Vagina (tissue), 2 donors: ENCODE measurements at regions not wholly inside any gene's neighbourhood (a gene's known extent, or its start where the extent isn't known, plus 50 kb on each side); places are given as distances from the start of the nearest gene placed in this dataset.

Experiments used
- DNase-seq, 2 donors: peaks; one replicate each; pipeline ENCODE4 v3.0.0-alpha.2; 2017; ENCODE audit errors: extremely low spot score in 2 of 2
- H3K27ac ChIP-seq: fragments of 200-600 bp; sonication (generic); one replicate; pipeline ENCODE4 v1.5.1; 2019
- H3K27me3 ChIP-seq: fragments of 200-600 bp; sonication (generic); one replicate; pipeline ENCODE4 v1.5.1; 2019
- H3K36me3 ChIP-seq, 2 donors: fragments of 200-600 bp; sonication (generic); one replicate each; pipeline ENCODE4 v1.5.1; 2017 to 2019
- H3K4me1 ChIP-seq: fragments of 200-600 bp; sonication (generic); one replicate; pipeline ENCODE4 v1.5.1; 2019
- H3K4me3 ChIP-seq, 2 donors: fragments of 200-600 bp; sonication (generic); 1 replicate in 1 of 2; 2 replicates in 1 of 2; pipeline ENCODE4 v1.5.1; 2016 to 2019
- H3K9me3 ChIP-seq: fragments of 200-600 bp; sonication (generic); one replicate; pipeline ENCODE4 v1.5.1; 2019
- CTCF ChIP-seq, 3 experiments: fragments of 450-650 bp in 2 of 3; fragments of 200-600 bp in 1 of 3; sonication (generic) in 1 of 3; IDR thresholded peaks; one replicate each; pipeline ENCODE4 v1.5.1; 2017 to 2019; ENCODE audit warnings: antibody characterized with exemption in 3 of 3, mild to moderate bottlenecking in 2 of 3, moderate library complexity in 2 of 3
- POLR2A ChIP-seq, 2 donors: fragments of 450-650 bp; IDR thresholded peaks; one replicate each; pipeline ENCODE4 v1.6.1; 2017; ENCODE audit warnings: antibody characterized with exemption in 2 of 2, mild to moderate bottlenecking in 2 of 2, moderate library complexity in 2 of 2
- POLR2AphosphoS5 ChIP-seq, 2 donors: sonication (generic); formaldehyde crosslinking; IDR thresholded peaks; one replicate each; pipeline ENCODE4 v1.9.0; 2017; ENCODE audit warnings: antibody characterized with exemption in 2 of 2, mild to moderate bottlenecking in 2 of 2, low read depth in 1 of 2; ENCODE audit not compliant: insufficient read depth in 1 of 2
- intact Hi-C: fragments of 100-400 bp; cut with DNase I; formaldehyde crosslinking; loops from one replicate; pipeline ENCODE4 v1.15.1; 2023

DNA sequence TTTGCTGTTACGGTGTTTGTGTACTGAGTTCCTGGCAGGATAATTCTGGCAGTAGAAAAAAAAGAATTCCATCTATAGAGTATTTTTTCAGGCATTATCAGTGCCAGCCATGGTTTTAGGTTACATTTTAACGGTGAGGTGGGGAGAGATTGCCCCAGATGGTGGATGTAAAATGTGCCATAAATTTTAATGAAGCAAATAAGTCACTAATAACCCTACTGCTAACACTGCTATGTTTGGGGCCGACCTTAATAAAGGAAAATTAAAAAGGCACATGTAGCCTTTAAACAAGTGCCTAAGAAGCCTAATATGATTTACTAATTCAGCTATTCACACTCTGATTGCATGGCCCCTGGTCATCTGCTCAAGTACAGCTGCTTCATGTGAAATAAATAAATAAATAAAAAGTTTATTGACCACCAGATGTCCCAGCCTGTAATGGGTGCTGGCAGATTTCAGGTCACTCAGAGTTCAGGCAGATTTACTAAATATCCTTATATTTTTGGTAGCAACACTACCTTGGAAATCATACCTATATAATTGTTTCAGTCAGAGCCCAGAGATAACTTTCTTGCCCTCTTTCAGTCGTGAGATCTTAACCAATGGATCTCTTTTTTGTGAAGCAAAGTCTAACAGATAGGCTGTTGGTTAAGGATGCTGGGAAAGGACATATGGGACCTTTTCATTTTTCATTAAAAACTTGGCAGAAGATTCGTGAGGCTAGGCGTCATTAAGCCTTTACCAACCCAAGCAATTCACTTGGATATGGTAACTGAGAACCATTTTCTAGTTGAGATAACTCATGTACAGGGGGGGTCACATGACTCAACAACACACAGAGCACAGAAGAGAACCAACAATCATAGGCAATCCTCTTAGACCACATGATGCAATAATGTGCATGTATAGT is 495.0 kb upstream of the NRSN1 start:
- H3K36me3 ChIP-seq, result no peaks in the 10 kb centered on the region

GRCh38 chr6:23633996-23634395 is 492.0 kb upstream of the NRSN1 start:
- Histone ChIP-seq H3K27ac (no peak overlapping the region), H3K4me3 (no peak overlapping the region), H3K27me3 (no peaks in the 10 kb centered on the region), H3K9me3 (no peaks in the 10 kb centered on the region), H3K4me1 (no peaks in the 10 kb centered on the region), H3K36me3 (no peaks in the 10 kb centered on the region)
- no peak for TF ChIP-seq POLR2A (IDR thresholded peaks at IDR 0.05)
- no peak for TF ChIP-seq CTCF (IDR thresholded peaks at IDR 0.05)
- TF ChIP-seq POLR2AphosphoS5 (IDR thresholded peaks at IDR 0.05; ENCODE audit: insufficient read depth in 1 of 2, low read depth in 1 of 2), result no peak
- DNase-seq, result no peak
- intact Hi-C loops, result no loop called here

More for the DNA sequence above, 495.0 kb upstream of the NRSN1 start:
- Histone ChIP-seq H3K27me3 (no peaks in the 10 kb centered on the region), H3K27ac (no peak overlapping the region), H3K4me1 (no peaks in the 10 kb centered on the region), H3K9me3 (no peaks in the 10 kb centered on the region), H3K4me3 (no peak overlapping the region)
- no peak for DNase-seq
- no peak for TF ChIP-seq CTCF (IDR thresholded peaks at IDR 0.05)
- no peak for TF ChIP-seq POLR2A (IDR thresholded peaks at IDR 0.05)
- TF ChIP-seq POLR2AphosphoS5 (IDR thresholded peaks at IDR 0.05; ENCODE audit: insufficient read depth in 1 of 2, low read depth in 1 of 2), result no peak
- intact Hi-C loops, result no loop called here

DNA sequence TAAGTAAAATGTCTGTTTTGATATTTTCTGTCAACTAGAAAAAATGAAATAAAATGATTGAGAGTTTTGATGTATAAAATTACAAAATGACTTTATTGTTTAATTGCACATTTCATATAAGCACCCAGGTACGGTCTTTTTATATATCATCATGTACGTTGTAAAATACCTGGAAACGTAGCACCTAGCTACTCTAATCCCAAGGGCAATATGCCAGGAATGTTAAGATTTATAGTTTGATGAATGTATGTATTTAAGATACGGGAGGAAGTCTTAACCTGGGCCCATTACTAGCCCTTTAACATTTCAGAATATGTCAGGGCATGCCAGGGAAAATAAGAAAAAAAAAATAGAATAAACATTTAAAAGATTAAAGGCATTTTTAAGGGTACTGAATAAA is 490.9 kb upstream of the NRSN1 start:
- H3K36me3 ChIP-seq, result no peaks in the 10 kb centered on the region
- TF ChIP-seq CTCF (IDR thresholded peaks at IDR 0.05) (no peak), POLR2AphosphoS5 (IDR thresholded peaks at IDR 0.05; ENCODE audit: insufficient read depth in 1 of 2, low read depth in 1 of 2) (no peak), POLR2A (IDR thresholded peaks at IDR 0.05) (no peak)
- no peak for DNase-seq
- no peak overlapping the region for H3K4me3 ChIP-seq
- H3K27ac ChIP-seq, result no peak overlapping the region
- H3K9me3 ChIP-seq, result no peaks in the 10 kb centered on the region
- intact Hi-C loops, result no loop called here
- no peaks in the 10 kb centered on the region for H3K27me3 ChIP-seq
- no peaks in the 10 kb centered on the region for H3K4me1 ChIP-seq

GRCh38 chr6:23637296-23637695 is 488.7 kb upstream of the NRSN1 start:
- H3K4me3 ChIP-seq, result no peak overlapping the region
- no peak overlapping the region for H3K27ac ChIP-seq
- no peaks in the 10 kb centered on the region for H3K4me1 ChIP-seq
- no peak for DNase-seq
- intact Hi-C loops, result no loop called here
- no peaks in the 10 kb centered on the region for H3K27me3 ChIP-seq
- TF ChIP-seq POLR2A (IDR thresholded peaks at IDR 0.05) (no peak), CTCF (IDR thresholded peaks at IDR 0.05) (no peak), POLR2AphosphoS5 (IDR thresholded peaks at IDR 0.05; ENCODE audit: insufficient read depth in 1 of 2, low read depth in 1 of 2) (no peak)
- H3K9me3 ChIP-seq, result no peaks in the 10 kb centered on the region
- no peaks in the 10 kb centered on the region for H3K36me3 ChIP-seq

DNA sequence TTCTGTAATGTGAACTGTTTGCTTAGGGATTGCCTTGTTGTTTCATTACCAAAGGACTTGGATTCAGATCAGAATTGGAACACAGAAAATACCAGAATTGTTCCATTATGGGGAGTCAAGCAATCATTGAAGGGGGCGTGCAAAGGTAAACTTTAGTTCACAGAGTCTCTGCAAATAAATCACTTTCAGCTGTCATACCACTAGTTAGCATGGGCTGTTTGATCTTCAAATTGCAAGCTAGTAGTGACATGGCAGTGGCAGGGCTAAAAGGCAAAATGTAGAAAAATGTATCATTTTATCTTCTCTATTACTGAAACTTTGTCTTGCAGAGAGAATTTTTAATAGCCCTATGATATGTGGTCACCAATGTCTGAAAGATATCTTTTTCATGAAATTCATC is 483.2 kb upstream of the NRSN1 start:
- no peaks in the 10 kb centered on the region for H3K4me1 ChIP-seq
- no peak overlapping the region for H3K4me3 ChIP-seq
- no peak overlapping the region for H3K27ac ChIP-seq
- H3K27me3 ChIP-seq, result no peaks in the 10 kb centered on the region
- H3K36me3 ChIP-seq, result no peaks in the 10 kb centered on the region
- intact Hi-C loops, result no loop called here
- TF ChIP-seq CTCF (IDR thresholded peaks at IDR 0.05) (no peak), POLR2A (IDR thresholded peaks at IDR 0.05) (no peak), POLR2AphosphoS5 (IDR thresholded peaks at IDR 0.05; ENCODE audit: insufficient read depth in 1 of 2, low read depth in 1 of 2) (no peak)
- no peaks in the 10 kb centered on the region for H3K9me3 ChIP-seq
- DNase-seq, result no peak
